ENCODE measurements at regions not wholly inside any gene's neighbourhood (a gene's known extent, or its start where the extent isn't known, plus 50 kb on each side); places are given as distances from the start of the nearest gene placed in this dataset.

DNA sequence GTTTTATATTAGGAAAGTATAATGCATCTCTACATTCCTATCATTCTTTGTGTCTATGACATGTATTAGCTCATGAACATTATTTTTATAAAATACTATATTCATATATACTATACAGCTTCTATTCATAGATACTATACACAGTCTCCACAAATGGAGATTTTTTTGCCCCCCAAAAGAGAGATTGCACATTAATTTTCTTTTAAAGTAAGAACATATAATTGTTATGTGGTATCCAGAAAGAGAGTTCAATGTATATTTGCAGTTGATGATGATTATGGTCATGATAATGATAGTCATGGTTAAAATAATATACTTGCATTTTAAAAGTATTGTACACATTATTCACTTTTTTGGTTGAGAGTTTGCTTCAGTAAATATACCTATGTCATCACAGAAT is 445.3 kb downstream of the DSC3 start:
- TF ChIP-seq CTCF (conservative IDR thresholded peaks at IDR 0.05) (no peak), ZFX (IDR thresholded peaks at IDR 0.05) (no peak)
